ENCODE measurements at regions not wholly inside any gene's neighbourhood (a gene's known extent, or its start where the extent isn't known, plus 50 kb on each side); places are given as distances from the start of the nearest gene placed in this dataset.

GRCh38 chr10:117716889-117717288 lies 174.3 kb downstream of the EMX2 start:
- no peak overlapping the region for H3K4me3 ChIP-seq (ENCODE audit: low read depth, low read length)
- ChIA-PET CTCF (interaction anchor here (1.0 to 1.3 kb wide), 2 partner anchors 25 to 212 kb away, joined by 3 read pairs; no protein-coding TSS in a partner anchor), POLR2A (interaction anchor here (0.8 kb wide), 1 partner anchor 174 kb away, joined by 4 read pairs; the partner anchor contains the start of gene EMX2)
- H3K4me1 ChIP-seq (ENCODE audit: control insufficient read depth, insufficient read depth, low read length): 0 out of 2 replicates have a peak, but pooled peaks cover 2% of the 10 kb centered on the region
- no peak overlapping the region for H3K27ac ChIP-seq (ENCODE audit: extremely low read depth, low read depth, low read length)
- no peaks in the 10 kb centered on the region for H3K36me3 ChIP-seq (ENCODE audit: control insufficient read depth in 2 of 2, insufficient read depth in 1 of 2, low read length in 2 of 2)
- H3K9me3 ChIP-seq (ENCODE audit: control insufficient read depth, insufficient read depth, low read depth, low read length): no peaks in the 10 kb centered on the region
- TF ChIP-seq KLF7 (tag by site-specific recombination; IDR thresholded peaks at IDR 0.05; ENCODE audit: borderline replicate concordance) (no peak), ZFP37 (tag by site-specific recombination; IDR thresholded peaks at IDR 0.05) (no peak), SP2 (tag by site-specific recombination; IDR thresholded peaks at IDR 0.05) (no peak), ZBTB20 (tag by site-specific recombination; IDR thresholded peaks at IDR 0.05) (no peak), ZNF548 (tag by site-specific recombination; IDR thresholded peaks at IDR 0.05) (no peak), ZNF692 (tag by site-specific recombination; IDR thresholded peaks at IDR 0.05) (no peak), ZNF747 (tag by site-specific recombination; IDR thresholded peaks at IDR 0.05) (no peak), BCL6B (tag by site-specific recombination; IDR thresholded peaks at IDR 0.05) (no peak), ZNF600 (tag by site-specific recombination; IDR thresholded peaks at IDR 0.05) (no peak), ZBTB21 (tag by site-specific recombination; IDR thresholded peaks at IDR 0.05) (no peak), ZSCAN16 (tag by site-specific recombination; IDR thresholded peaks at IDR 0.05) (no peak), ZNF610 (tag by site-specific recombination; IDR thresholded peaks at IDR 0.05; ENCODE audit: borderline replicate concordance) (no peak), HOXA7 (CRISPR knock-in tag; IDR thresholded peaks at IDR 0.05; ENCODE audit: borderline replicate concordance) (no peak), KLF8 (tag by site-specific recombination; IDR thresholded peaks at IDR 0.05) (no peak), ZNF2 (tag by site-specific recombination; IDR thresholded peaks at IDR 0.05) (no peak), ZNF23 (tag by site-specific recombination; IDR thresholded peaks at IDR 0.05; ENCODE audit: borderline replicate concordance) (no peak), ZNF561 (tag by site-specific recombination; IDR thresholded peaks at IDR 0.05; ENCODE audit: borderline replicate concordance) (no peak), ZBTB1 (tag by site-specific recombination; IDR thresholded peaks at IDR 0.05) (no peak), ZNF354C (tag by site-specific recombination; IDR thresholded peaks at IDR 0.05; ENCODE audit: borderline replicate concordance, low read depth) (no peak)

GRCh38 chr10:117718986-117719920 lies 176.7 kb downstream of the EMX2 start:
- H3K36me3 ChIP-seq (ENCODE audit: control insufficient read depth in 2 of 2, insufficient read depth in 1 of 2, low read length in 2 of 2): no peaks in the 10 kb centered on the region
- ChIA-PET POLR2A (no interaction called here), CTCF (interaction anchor here (0.7 kb wide), 1 partner anchor 35 kb away, joined by 3 read pairs; no protein-coding TSS in a partner anchor)
- no peak overlapping the region for H3K4me3 ChIP-seq (ENCODE audit: low read depth, low read length)
- H3K9me3 ChIP-seq (ENCODE audit: control insufficient read depth, insufficient read depth, low read depth, low read length): no peaks in the 10 kb centered on the region
- no peak overlapping the region for H3K27ac ChIP-seq (ENCODE audit: extremely low read depth, low read depth, low read length)
- TF ChIP-seq IKZF3 (tag by site-specific recombination; IDR thresholded peaks at IDR 0.05) (no peak), ZBTB44 (tag by site-specific recombination; IDR thresholded peaks at IDR 0.05) (no peak), ZNF843 (tag by site-specific recombination; IDR thresholded peaks at IDR 0.05) (no peak), ZNF114 (tag by site-specific recombination; IDR thresholded peaks at IDR 0.05) (no peak), PRDM1 (tag by site-specific recombination; IDR thresholded peaks at IDR 0.05) (no peak), ZNF426 (tag by site-specific recombination; IDR thresholded peaks at IDR 0.05) (no peak)
- 0 out of 2 replicates have a peak, but pooled peaks cover 2% of the 10 kb centered on the region for H3K4me1 ChIP-seq (ENCODE audit: control insufficient read depth, insufficient read depth, low read length)
